ENCODE measurements at regions not wholly inside any gene's neighbourhood (a gene's known extent, or its start where the extent isn't known, plus 50 kb on each side); places are given as distances from the start of the nearest gene placed in this dataset.
"Not testable (repeated sequence)": the region's sequence is repeated elsewhere in the genome, so short reads cannot be mapped to it uniquely, and the experiment has no call there.

- H3K79me2 ChIP-seq (ENCODE audit: insufficient read depth); H3K36me3 ChIP-seq (ENCODE audit: low read depth); H3K4me3 ChIP-seq; H3K9ac ChIP-seq; H3K9me2 ChIP-seq (ENCODE audit: insufficient read depth); in situ Hi-C loops (cut with MboI); H3K27me3 ChIP-seq (replicated peaks; ENCODE audit: insufficient read depth); H3K27ac ChIP-seq; DNase-seq; H3K4me1 ChIP-seq (ENCODE audit: insufficient read depth); H3K4me2 ChIP-seq (ENCODE audit: unreplicated experiment); H4K20me1 ChIP-seq (ENCODE audit: insufficient read depth); H2AFZ ChIP-seq; H3K9me3 ChIP-seq (ENCODE audit: low read depth); H3F3A ChIP-seq (ENCODE audit: insufficient read depth): not testable (repeated sequence)
- WGBS, 2 experiments (ENCODE audit: low coverage in 1 of 2, low lambda C conversion rate in 2 of 2, missing lambda C conversion rate in 2 of 2): 77 to 78% methylated on average over 26 to 52 of the region's 52 CpGs
Measured at GRCh38 chr14:105600195-105600938, 74.0 kb downstream of the TMEM121 start.

GRCh38 chr14:105600939-105601359 lies 74.6 kb downstream of the TMEM121 start:
- no peak overlapping the region for H2AFZ ChIP-seq
- H3K9me3 ChIP-seq (ENCODE audit: low read depth): no peaks in the 10 kb centered on the region
- TF ChIP-seq EZH2phosphoT487 (IDR thresholded peaks at IDR 0.05; ENCODE audit: insufficient read depth, low read depth): no peak
- TF ChIP-seq EZH2 (IDR thresholded peaks at IDR 0.05; ENCODE audit: insufficient read depth, poor library complexity, severe bottlenecking): no peak
- H3K27ac ChIP-seq: no peak overlapping the region
- no peaks in the 10 kb centered on the region for H3K79me2 ChIP-seq (ENCODE audit: insufficient read depth)
- no peak for DNase-seq
- H3K4me2 ChIP-seq (ENCODE audit: unreplicated experiment): no peak overlapping the region
- no peaks in the 10 kb centered on the region for H3K27me3 ChIP-seq (replicated peaks; ENCODE audit: insufficient read depth)
- H4K20me1 ChIP-seq (ENCODE audit: insufficient read depth): no peaks in the 10 kb centered on the region
- H3K4me3 ChIP-seq: no peak overlapping the region
- in situ Hi-C loops (cut with MboI): no loop called here
- H3K9me2 ChIP-seq (ENCODE audit: insufficient read depth): no peaks in the 10 kb centered on the region
- 68% methylated on average over 15 to 19 of the region's 19 CpGs for WGBS, 2 experiments (ENCODE audit: low coverage in 1 of 2, low lambda C conversion rate in 2 of 2, missing lambda C conversion rate in 2 of 2)
- no peaks in the 10 kb centered on the region for H3K4me1 ChIP-seq (ENCODE audit: insufficient read depth)
- H3K36me3 ChIP-seq (ENCODE audit: low read depth): no peaks in the 10 kb centered on the region
- no peak overlapping the region for H3K9ac ChIP-seq
- no peaks in the 10 kb centered on the region for H3F3A ChIP-seq (ENCODE audit: insufficient read depth)

- H3F3A ChIP-seq (ENCODE audit: insufficient read depth): no peaks in the 10 kb centered on the region
- WGBS, 2 experiments (ENCODE audit: low coverage in 1 of 2, low lambda C conversion rate in 2 of 2, missing lambda C conversion rate in 2 of 2): 43 to 50% methylated on average over 20 of the region's 20 CpGs
Measured at GRCh38 chr14:105601360-105602242, 75.2 kb downstream of the TMEM121 start.

GRCh38 chr14:105602243-105602750 lies 75.9 kb downstream of the TMEM121 start:
- Histone ChIP-seq H3K9ac (no peak overlapping the region), H3K9me3 (ENCODE audit: low read depth) (no peaks in the 10 kb centered on the region), H3F3A (ENCODE audit: insufficient read depth) (no peaks in the 10 kb centered on the region), H3K27ac (no peak overlapping the region), H3K4me3 (no peak overlapping the region), H3K4me2 (ENCODE audit: unreplicated experiment) (no peak overlapping the region), H3K9me2 (ENCODE audit: insufficient read depth) (no peaks in the 10 kb centered on the region), H3K27me3 (replicated peaks; ENCODE audit: insufficient read depth) (no peaks in the 10 kb centered on the region), H3K36me3 (ENCODE audit: low read depth) (no peaks in the 10 kb centered on the region), H3K79me2 (ENCODE audit: insufficient read depth) (no peaks in the 10 kb centered on the region), H3K4me1 (ENCODE audit: insufficient read depth) (no peaks in the 10 kb centered on the region), H2AFZ (no peak overlapping the region), H4K20me1 (ENCODE audit: insufficient read depth) (no peaks in the 10 kb centered on the region)
- in situ Hi-C loops (cut with MboI): no loop called here
- TF ChIP-seq EZH2 (IDR thresholded peaks at IDR 0.05; ENCODE audit: insufficient read depth, poor library complexity, severe bottlenecking) (no peak), EZH2phosphoT487 (IDR thresholded peaks at IDR 0.05; ENCODE audit: insufficient read depth, low read depth) (no peak)
- WGBS, 2 experiments (ENCODE audit: low coverage in 1 of 2, low lambda C conversion rate in 2 of 2, missing lambda C conversion rate in 2 of 2): 46 to 52% methylated on average over 9 of the region's 9 CpGs
- no peak for DNase-seq

More at GRCh38 chr14:105601360-105602242, 75.2 kb downstream of the TMEM121 start:
- H3K9ac ChIP-seq: no peak overlapping the region
- no peaks in the 10 kb centered on the region for H4K20me1 ChIP-seq (ENCODE audit: insufficient read depth)
- H3K9me3 ChIP-seq (ENCODE audit: low read depth): no peaks in the 10 kb centered on the region
- H3K4me1 ChIP-seq (ENCODE audit: insufficient read depth): no peaks in the 10 kb centered on the region
- no peaks in the 10 kb centered on the region for H3K79me2 ChIP-seq (ENCODE audit: insufficient read depth)
- no peak overlapping the region for H2AFZ ChIP-seq
- no peak overlapping the region for H3K27ac ChIP-seq
- H3K27me3 ChIP-seq (replicated peaks; ENCODE audit: insufficient read depth): no peaks in the 10 kb centered on the region
- no peak for TF ChIP-seq EZH2 (IDR thresholded peaks at IDR 0.05; ENCODE audit: insufficient read depth, poor library complexity, severe bottlenecking)
- no peak for TF ChIP-seq EZH2phosphoT487 (IDR thresholded peaks at IDR 0.05; ENCODE audit: insufficient read depth, low read depth)
- H3K36me3 ChIP-seq (ENCODE audit: low read depth): no peaks in the 10 kb centered on the region
- no peaks in the 10 kb centered on the region for H3K9me2 ChIP-seq (ENCODE audit: insufficient read depth)
- no peak overlapping the region for H3K4me2 ChIP-seq (ENCODE audit: unreplicated experiment)
- no peak for DNase-seq
- H3K4me3 ChIP-seq: no peak overlapping the region
- in situ Hi-C loops (cut with MboI): no loop called here
